AG04450 (cell line): ENCODE measurements at regions not wholly inside any gene's neighbourhood (a gene's known extent, or its start where the extent isn't known, plus 50 kb on each side); places are given as distances from the start of the nearest gene placed in this dataset.
"Not testable (repeated sequence)": the region's sequence is repeated elsewhere in the genome, so short reads cannot be mapped to it uniquely, and the experiment has no call there.

Experiments used
- CTCF ChIA-PET: fragments of 300-600, 350-600 bp; formaldehyde crosslinking; extraction: SDS; loops from one replicate; lab custom pipeline; 2022; ENCODE audit warnings: antibody characterized with exemption, inconsistent platforms; lab: Charles Lee
- POLR2A ChIA-PET: fragments of 350-600 bp; formaldehyde crosslinking; extraction: SDS; loops from one replicate; lab custom pipeline; 2021; ENCODE audit warnings: antibody characterized with exemption, inconsistent platforms; lab: Yijun Ruan, JAX
- DNase-seq: peaks from one replicate; pipeline ENCODE4 v3.0.0-alpha.2; 2011; ENCODE audit warnings: low read depth, low spot score
- H3K27ac ChIP-seq: one replicate; pipeline ENCODE4 v1.5.1; 2012; ENCODE audit warnings: low read depth, low read length, control low read depth
- H3K27me3 ChIP-seq: one replicate; pipeline ENCODE4 v1.6.0; 2012; ENCODE audit warnings: low read length; ENCODE audit not compliant: control insufficient read depth, insufficient read depth
- H3K4me3 ChIP-seq: 2 replicates; pipeline ENCODE4 v1.5.1; 2011; ENCODE audit warnings: mild to moderate bottlenecking, low read depth, low read length, control low read depth
- H3K9me3 ChIP-seq: 2 replicates; pipeline ENCODE4 v1.5.1; 2012; ENCODE audit warnings: low read length; ENCODE audit not compliant: control insufficient read depth, insufficient read depth
- TF ChIP-seq, protein P1 (sequence below): IDR thresholded peaks from 2 replicates; pipeline ENCODE4 v1.5.1; 2011; ENCODE audit warnings: low read depth, low read length, control low read depth, inconsistent platforms

DNA sequence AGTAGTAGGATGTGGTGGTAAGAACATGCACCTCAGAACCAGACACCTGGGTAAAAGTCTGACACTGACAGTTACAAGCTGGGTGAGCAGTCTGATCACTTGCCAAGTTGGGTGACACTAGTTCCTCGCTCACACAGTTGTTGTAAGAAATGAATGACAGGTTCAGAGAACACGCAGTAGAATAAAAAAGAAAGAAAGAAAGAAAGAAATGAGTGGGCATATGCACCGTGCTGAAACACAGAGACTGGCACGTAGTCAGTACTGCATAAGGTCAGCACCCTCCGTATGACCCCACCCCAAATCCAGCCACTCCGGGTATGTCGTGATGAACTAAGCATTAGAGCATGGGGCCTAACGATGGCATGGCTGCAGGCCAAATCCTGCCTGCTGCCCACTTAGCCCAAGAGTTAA lies 90.6 kb downstream of the GLUL start:
- POLR2A ChIA-PET = no interaction called here
- no peak for DNase-seq
- TF ChIP-seq, protein P1, sequence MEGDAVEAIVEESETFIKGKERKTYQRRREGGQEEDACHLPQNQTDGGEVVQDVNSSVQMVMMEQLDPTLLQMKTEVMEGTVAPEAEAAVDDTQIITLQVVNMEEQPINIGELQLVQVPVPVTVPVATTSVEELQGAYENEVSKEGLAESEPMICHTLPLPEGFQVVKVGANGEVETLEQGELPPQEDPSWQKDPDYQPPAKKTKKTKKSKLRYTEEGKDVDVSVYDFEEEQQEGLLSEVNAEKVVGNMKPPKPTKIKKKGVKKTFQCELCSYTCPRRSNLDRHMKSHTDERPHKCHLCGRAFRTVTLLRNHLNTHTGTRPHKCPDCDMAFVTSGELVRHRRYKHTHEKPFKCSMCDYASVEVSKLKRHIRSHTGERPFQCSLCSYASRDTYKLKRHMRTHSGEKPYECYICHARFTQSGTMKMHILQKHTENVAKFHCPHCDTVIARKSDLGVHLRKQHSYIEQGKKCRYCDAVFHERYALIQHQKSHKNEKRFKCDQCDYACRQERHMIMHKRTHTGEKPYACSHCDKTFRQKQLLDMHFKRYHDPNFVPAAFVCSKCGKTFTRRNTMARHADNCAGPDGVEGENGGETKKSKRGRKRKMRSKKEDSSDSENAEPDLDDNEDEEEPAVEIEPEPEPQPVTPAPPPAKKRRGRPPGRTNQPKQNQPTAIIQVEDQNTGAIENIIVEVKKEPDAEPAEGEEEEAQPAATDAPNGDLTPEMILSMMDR = no peak
- Histone ChIP-seq H3K27ac (no peak overlapping the region), H3K9me3 (no peaks in the 10 kb centered on the region), H3K27me3 (no peaks in the 10 kb centered on the region), H3K4me3 (no peak overlapping the region)
- CTCF ChIA-PET = no interaction called here

DNA sequence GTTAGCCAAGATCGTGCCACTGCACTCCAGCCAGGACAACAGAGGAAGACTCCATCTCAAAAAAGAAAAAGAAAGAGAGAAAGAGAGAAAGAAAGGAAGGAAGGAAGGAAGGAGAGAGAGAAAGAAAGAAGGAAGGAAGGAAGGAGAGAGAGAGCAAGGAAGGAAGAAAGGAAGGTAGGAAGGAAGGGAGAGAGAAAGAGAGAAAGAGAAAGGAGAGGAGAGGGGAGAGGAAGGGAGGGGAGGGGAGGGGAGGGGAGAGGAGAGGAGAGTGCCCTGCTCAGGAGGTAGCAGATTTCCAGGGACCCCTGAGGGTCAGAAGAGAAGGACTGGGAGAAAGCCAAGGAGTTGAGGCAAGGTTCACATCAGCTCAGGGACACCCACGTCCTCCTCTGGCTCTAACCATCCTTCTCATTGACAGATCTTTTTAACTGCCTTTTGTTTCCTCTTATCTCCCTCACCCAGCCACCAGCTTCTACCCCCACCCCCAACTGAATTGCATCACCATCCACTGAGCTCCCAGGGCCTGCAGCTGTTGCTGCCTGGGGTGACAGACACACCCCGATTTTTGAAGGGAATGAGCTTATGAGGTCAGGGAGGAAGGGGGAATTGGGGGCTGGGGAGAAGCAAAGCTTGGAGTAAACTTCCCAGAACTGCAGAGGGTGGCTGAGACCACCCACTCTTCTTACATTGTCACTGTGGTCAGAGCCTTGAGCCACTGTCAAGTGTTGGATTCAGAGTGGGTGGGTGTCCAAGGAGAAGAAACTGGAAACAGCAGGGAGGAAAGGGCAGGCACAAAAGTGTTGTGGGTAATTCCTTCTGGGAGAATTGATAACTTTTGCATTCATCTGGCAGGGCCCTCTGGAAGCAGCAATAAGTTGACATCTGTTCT lies 91.6 kb downstream of the GLUL start:
- CTCF ChIA-PET = no interaction called here
- Histone ChIP-seq H3K27me3 (no peaks in the 10 kb centered on the region), H3K9me3 (no peaks in the 10 kb centered on the region), H3K4me3 (no peak overlapping the region), H3K27ac (no peak overlapping the region)
- TF ChIP-seq, protein P1 = no peak
- DNase-seq = no peak
- POLR2A ChIA-PET = no interaction called here

DNA sequence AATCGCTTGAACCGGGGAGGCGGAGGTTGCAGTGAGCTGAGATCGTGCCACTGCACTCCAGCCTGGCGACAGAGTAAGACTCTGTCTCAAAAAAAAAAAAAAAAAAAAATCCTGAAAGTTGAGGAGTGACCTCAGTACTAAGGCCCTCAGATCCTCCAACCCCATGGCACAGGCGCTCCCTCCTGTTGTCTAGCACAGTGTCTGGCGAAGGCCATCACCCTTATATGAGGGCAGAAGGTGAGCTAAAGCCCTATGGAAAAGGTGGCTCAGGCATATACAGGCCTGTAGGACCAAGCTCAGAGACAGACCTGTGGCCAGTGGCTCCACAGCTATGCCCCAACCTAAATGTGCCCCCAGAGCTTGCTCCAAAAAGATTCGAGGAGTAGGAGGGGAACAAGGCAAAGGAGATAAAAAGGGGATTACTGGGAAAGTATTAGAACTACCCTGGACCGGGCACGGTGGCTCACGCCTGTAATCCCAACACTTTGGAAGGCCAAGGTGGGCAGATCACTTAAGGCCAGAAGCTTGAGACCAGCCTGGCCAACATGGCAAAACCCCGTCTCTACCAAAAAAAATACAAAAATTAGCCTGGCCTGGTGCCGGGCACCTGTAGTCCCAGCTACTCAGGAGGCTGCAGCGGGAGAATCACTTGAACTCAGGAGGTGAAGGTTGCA lies 92.4 kb downstream of the GLUL start:
- DNase-seq, H3K27me3 ChIP-seq, H3K9me3 ChIP-seq, POLR2A ChIA-PET, H3K27ac ChIP-seq, H3K4me3 ChIP-seq, CTCF ChIA-PET: not testable (repeated sequence)

DNA sequence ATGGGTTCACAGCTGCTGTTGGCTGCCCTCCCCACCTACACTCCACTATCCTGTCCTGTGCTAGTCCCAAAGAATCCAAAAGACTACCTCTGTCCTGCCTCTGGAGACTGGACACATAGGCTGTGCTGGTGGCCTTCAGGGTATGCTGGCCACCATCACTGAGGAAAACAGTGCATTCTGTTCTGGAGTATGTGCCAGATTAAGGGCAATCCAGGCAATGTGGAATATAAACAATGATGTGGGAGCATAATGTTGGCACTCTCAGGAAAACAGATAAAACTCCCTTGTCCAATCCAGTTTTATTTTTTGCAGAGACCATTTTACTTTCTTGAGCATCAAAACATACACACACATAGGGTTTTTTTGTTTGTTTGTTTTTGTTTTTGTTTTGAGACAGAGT lies 94.3 kb downstream of the GLUL start:
- POLR2A ChIA-PET = no interaction called here
- CTCF ChIA-PET = no interaction called here
- TF ChIP-seq, protein P1 = no peak
- DNase-seq = no peak
- Histone ChIP-seq H3K27ac (no peak overlapping the region), H3K27me3 (no peaks in the 10 kb centered on the region), H3K9me3 (no peaks in the 10 kb centered on the region), H3K4me3 (no peak overlapping the region)

DNA sequence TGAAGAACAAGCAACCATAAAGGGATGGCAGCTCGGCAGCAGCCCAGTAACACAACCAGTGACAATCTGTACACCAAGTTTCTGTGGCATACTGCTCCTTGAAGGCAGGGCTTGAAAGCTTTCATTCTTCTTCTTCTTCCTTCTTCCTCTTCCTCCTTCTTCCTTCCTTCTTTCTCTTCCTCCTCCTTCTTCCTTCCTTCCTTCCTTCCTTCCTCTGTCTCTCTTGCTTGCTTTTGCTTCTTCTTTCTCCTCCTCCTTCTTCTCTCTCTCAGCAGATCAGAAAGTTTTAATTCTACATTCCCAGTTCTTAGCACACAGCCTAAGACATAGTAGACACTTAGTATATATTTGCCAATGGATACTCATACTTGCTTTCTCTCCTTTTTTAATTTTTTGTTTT lies 95.9 kb downstream of the GLUL start:
- ChIA-PET CTCF (no interaction called here), POLR2A (no interaction called here)
- Histone ChIP-seq H3K27me3 (no peaks in the 10 kb centered on the region), H3K27ac (no peak overlapping the region), H3K4me3 (no peak overlapping the region), H3K9me3 (no peaks in the 10 kb centered on the region)
- no peak for DNase-seq
- TF ChIP-seq, protein P1 = no peak
